IMR-90 (cell line): ENCODE measurements at regions not wholly inside any gene's neighbourhood (a gene's known extent, or its start where the extent isn't known, plus 50 kb on each side); places are given as distances from the start of the nearest gene placed in this dataset.

Experiments
- ATAC-seq: fragments of 200-7000 bp; cut with Tn5 transposase; 2 replicates; pipeline ENCODE4 v1.9.1; 2020; ENCODE audit warnings: low read depth, mild to moderate bottlenecking, moderate library complexity
- BruUV-seq: library from RNA; stranded (reverse); fragments of 400-500 nt; replicated peaks from 2 replicates; lab custom pipeline; 2021; lab: Mats Ljungman, UMichigan
- CTCF ChIA-PET: fragments of 300-600 bp; formaldehyde crosslinking; extraction: SDS; loops from one replicate; lab custom pipeline; 2021; ENCODE audit warnings: antibody characterized with exemption; lab: Yijun Ruan, JAX
- POLR2A ChIA-PET: fragments of 300-600 bp; sonication (Branson Sonifier 250); formaldehyde crosslinking; loops from one replicate; lab custom pipeline; 2022; ENCODE audit warnings: antibody characterized with exemption; ENCODE audit not compliant: unreplicated experiment; lab: Charles Lee
- DNase-seq: peaks from one replicate; pipeline ENCODE4 v3.0.0; 2013
- H2AFZ ChIP-seq: replicated peaks from 2 replicates; pipeline ENCODE3; 2013; ENCODE audit warnings: low read length, mild to moderate bottlenecking; ENCODE audit not compliant: poor library complexity
- H2AK5ac ChIP-seq: 2 replicates; pipeline ENCODE4 v1.6.1; 2013; ENCODE audit warnings: low read depth, low read length, inconsistent platforms
- H2AK9ac ChIP-seq: replicated peaks from 2 replicates; pipeline ENCODE3; 2013; ENCODE audit warnings: mild to moderate bottlenecking, low read depth, low read length, moderate library complexity; ENCODE audit not compliant: poor library complexity
- H2BK120ac ChIP-seq: 2 replicates; pipeline ENCODE4 v1.6.1; 2013; ENCODE audit warnings: low read depth, low read length, inconsistent platforms
- H2BK15ac ChIP-seq: 3 replicates; pipeline ENCODE4 v1.6.1; 2013; ENCODE audit warnings: low read depth, low read length, inconsistent platforms
- H2BK20ac ChIP-seq: 2 replicates; pipeline ENCODE4 v1.6.1; 2013; ENCODE audit warnings: low read depth, mild to moderate bottlenecking, inconsistent platforms, low read length, moderate library complexity
- H2BK5ac ChIP-seq: 2 replicates; pipeline ENCODE4 v1.6.1; 2013; ENCODE audit warnings: mild to moderate bottlenecking, low read depth, low read length, inconsistent platforms; ENCODE audit not compliant: poor library complexity, severe bottlenecking
- H3K14ac ChIP-seq: replicated peaks from 2 replicates; pipeline ENCODE4 v1.6.1; 2013; ENCODE audit warnings: low read depth, low read length, inconsistent platforms
- H3K18ac ChIP-seq: 2 replicates; pipeline ENCODE4 v1.6.1; 2013; ENCODE audit warnings: low read depth, low read length, control low read depth
- H3K23ac ChIP-seq: 2 replicates; pipeline ENCODE4 v1.6.1; 2013; ENCODE audit warnings: low read depth, low read length, inconsistent platforms
- H3K27ac ChIP-seq: 2 replicates; pipeline ENCODE4 v1.5.1; 2013; ENCODE audit warnings: mild to moderate bottlenecking, control low read depth, low read length; ENCODE audit not compliant: insufficient read depth
- H3K27me3 ChIP-seq: 2 replicates; pipeline ENCODE4 v1.6.1; 2013; ENCODE audit warnings: low read length; ENCODE audit not compliant: control insufficient read depth, insufficient read depth
- H3K36me3 ChIP-seq: 2 replicates; pipeline ENCODE4 v1.6.1; 2013; ENCODE audit warnings: low read length, mixed read lengths; ENCODE audit not compliant: control insufficient read depth, insufficient read depth
- H3K4ac ChIP-seq: 2 replicates; pipeline ENCODE4 v1.6.1; 2013; ENCODE audit warnings: low read depth, low read length, inconsistent platforms
- H3K4me1 ChIP-seq: 2 replicates; pipeline ENCODE4 v1.6.1; 2013; ENCODE audit warnings: low read length, mixed read lengths; ENCODE audit not compliant: control insufficient read depth, insufficient read depth
- H3K4me2 ChIP-seq: 2 replicates; pipeline ENCODE4 v1.6.1; 2013; ENCODE audit warnings: low read depth, mild to moderate bottlenecking, control low read depth, low read length, moderate library complexity
- H3K4me3 ChIP-seq: 2 replicates; pipeline ENCODE4 v1.5.1; 2013; ENCODE audit warnings: low read depth, mild to moderate bottlenecking, control low read depth, low read length, moderate library complexity; ENCODE audit not compliant: insufficient read depth
- H3K56ac ChIP-seq: 2 replicates; pipeline ENCODE4 v1.6.1; 2013; ENCODE audit warnings: low read length, inconsistent platforms; ENCODE audit not compliant: insufficient read depth; ENCODE audit errors: extremely low read depth
- H3K79me1 ChIP-seq, 2 experiments: 2 replicates each; pipeline ENCODE4 v1.6.1; 2013; ENCODE audit warnings: low read length in 2 of 2, inconsistent platforms in 1 of 2, low read depth in 1 of 2
- H3K9ac ChIP-seq: 2 replicates; pipeline ENCODE4 v1.6.1; 2013; ENCODE audit warnings: low read depth, low read length, control low read depth
- H3K9me1 ChIP-seq: 2 replicates; pipeline ENCODE4 v1.6.1; 2013; ENCODE audit warnings: low read length, inconsistent platforms; ENCODE audit not compliant: insufficient read depth
- H3K9me3 ChIP-seq: 2 replicates; pipeline ENCODE4 v1.6.1; 2013; ENCODE audit warnings: low read length; ENCODE audit not compliant: control insufficient read depth, insufficient read depth
- H4K20me1 ChIP-seq: 2 replicates; pipeline ENCODE4 v1.6.1; 2013; ENCODE audit warnings: low read length, inconsistent platforms; ENCODE audit not compliant: insufficient read depth
- H4K5ac ChIP-seq: 2 replicates; pipeline ENCODE4 v1.6.1; 2013; ENCODE audit warnings: mild to moderate bottlenecking, low read depth, low read length, control low read depth
- H4K8ac ChIP-seq, 2 experiments: 2 replicates each; pipeline ENCODE4 v1.6.1; 2013; ENCODE audit warnings: low read depth in 2 of 2, low read length in 2 of 2, control low read depth in 1 of 2, inconsistent platforms in 1 of 2
- H4K91ac ChIP-seq: 2 replicates; pipeline ENCODE4 v1.6.1; 2013; ENCODE audit warnings: low read depth, low read length, inconsistent platforms; ENCODE audit not compliant: insufficient read depth
- BHLHE40 ChIP-seq: fragments of 150-350 bp; IDR thresholded peaks from 2 replicates; pipeline ENCODE4 v1.6.1; 2016; ENCODE audit warnings: mild to moderate bottlenecking, low read depth, low read length
- CEBPB ChIP-seq: IDR thresholded peaks from 2 replicates; pipeline ENCODE4 v1.6.1; 2012; ENCODE audit warnings: low read depth, low read length, improper control_type of control experiment
- CHD1 ChIP-seq: IDR thresholded peaks from 2 replicates; pipeline ENCODE4 v1.6.1; 2012; ENCODE audit warnings: low read depth, low read length, improper control_type of control experiment
- CTCF ChIP-seq: conservative IDR thresholded peaks from 2 replicates; pipeline ENCODE4 v1.5.1; 2012; ENCODE audit warnings: mild to moderate bottlenecking, low read depth, low read length, improper control_type of control experiment
- ELK1 ChIP-seq: fragments of 150-350 bp; IDR thresholded peaks from 2 replicates; pipeline ENCODE4 v1.6.1; 2016; ENCODE audit warnings: low read depth, mild to moderate bottlenecking, low read length, moderate library complexity, borderline replicate concordance
- MAFK ChIP-seq: IDR thresholded peaks from 2 replicates; pipeline ENCODE4 v1.6.1; 2012; ENCODE audit warnings: low read depth, low read length, improper control_type of control experiment
- MXI1 ChIP-seq: IDR thresholded peaks from 2 replicates; pipeline ENCODE4 v1.6.1; 2012; ENCODE audit warnings: low read depth, mild to moderate bottlenecking, low read length, moderate library complexity, borderline replicate concordance
- NFE2L2 ChIP-seq: fragments of 150-350 bp; IDR thresholded peaks from 2 replicates; pipeline ENCODE4 v1.6.1; 2016; ENCODE audit warnings: low read depth, mild to moderate bottlenecking, low read length
- POLR2A ChIP-seq: IDR thresholded peaks from 2 replicates; pipeline ENCODE4 v1.6.1; 2012; ENCODE audit warnings: mild to moderate bottlenecking, low read depth, low read length
- RAD21 ChIP-seq: IDR thresholded peaks from 2 replicates; pipeline ENCODE4 v1.6.1; 2012; ENCODE audit warnings: low read length, improper control_type of control experiment
- RCOR1 ChIP-seq: IDR thresholded peaks from 2 replicates; pipeline ENCODE4 v1.6.1; 2012; ENCODE audit warnings: mild to moderate bottlenecking, low read length, improper control_type of control experiment; ENCODE audit not compliant: insufficient replicate concordance
- RFX5 ChIP-seq: IDR thresholded peaks from 2 replicates; pipeline ENCODE4 v1.8.0; 2012; ENCODE audit warnings: low read depth, mild to moderate bottlenecking, low read length, moderate library complexity
- SMC3 ChIP-seq: fragments of 150-350 bp; IDR thresholded peaks from 2 replicates; pipeline ENCODE4 v1.6.1; 2016; ENCODE audit warnings: low read depth, mild to moderate bottlenecking, antibody characterized with exemption, low read length, moderate library complexity
- WGBS, 2 experiments: methylation state at CpG; one replicate each; pipeline versions ENCODE4 v1.1.5 to v1.1.7; 2013; ENCODE audit warnings: missing lambda C conversion rate in 2 of 2; ENCODE audit not compliant: insufficient read length in 1 of 2; ENCODE audit errors: extremely low coverage in 2 of 2; 5-methylcytosine and 5-hydroxymethylcytosine counted together
- dilution Hi-C: fragments of 300-500 bp; cut with HindIII; formaldehyde crosslinking; loops from one replicate; pipeline ENCODE4 v1.14.3; 2018; ENCODE audit warnings: low sequenced_read_pairs; ENCODE audit not compliant: unreplicated experiment
- in situ Hi-C: fragments of 300-500 bp; cut with MboI; formaldehyde crosslinking; loops from 3 replicates; pipeline ENCODE4 v1.14.3; 2019; ENCODE audit warnings: low sequenced_read_pairs, inconsistent platforms, mixed read lengths
- intact Hi-C: fragments of 100-400 bp; cut with micrococcal nuclease; formaldehyde crosslinking; loops from 2 replicates; pipeline ENCODE4 v1.10.0; 2022

GRCh38 chr13:44735806-44736205 is 159.7 kb upstream of the TSC22D1 start:
- Histone ChIP-seq H3K27ac (no peak overlapping the region), H2BK20ac (no peak overlapping the region), H2AK5ac (no peak overlapping the region), H3K56ac (no peak overlapping the region), H4K91ac (no peak overlapping the region), H3K27me3 (no peaks in the 10 kb centered on the region), H4K5ac (no peak overlapping the region), H2BK15ac (no peak overlapping the region), H3K9ac (no peak overlapping the region), H3K18ac (no peak overlapping the region), H2AK9ac (no peak overlapping the region), H4K20me1 (no peaks in the 10 kb centered on the region), H3K14ac (no peak overlapping the region), H3K79me1 (no peaks in the 10 kb centered on the region), H3K9me3 (no peaks in the 10 kb centered on the region; the same call in 1 of the 2 replicates), H2AFZ (no peak overlapping the region), H3K36me3 (no peaks in the 10 kb centered on the region), H3K23ac (no peak overlapping the region), H4K8ac (no peak overlapping the region), H3K4ac (no peak overlapping the region), H3K4me2 (no peak overlapping the region), H2BK5ac (no peak overlapping the region), H3K4me1 (peaks cover 7% of the 10 kb centered on the region), H2BK120ac (no peak overlapping the region), H3K4me3 (no peak overlapping the region), H3K9me1 (peaks cover 3% of the 10 kb centered on the region)
- intact Hi-C loops (no loop called here), dilution Hi-C loops (no loop called here), in situ Hi-C loops (no loop called here)
- ChIA-PET POLR2A (no interaction called here), CTCF (no interaction called here)
- no peak for DNase-seq
- WGBS, 2 experiments, result no CpG with 5 or more reads among the region's 4 CpGs
- TF ChIP-seq POLR2A (no peak), ELK1 (no peak), BHLHE40 (no peak), CEBPB (no peak), SMC3 (no peak), CTCF (no peak), RCOR1 (no peak), RAD21 (no peak), MAFK (no peak), RFX5 (no peak), NFE2L2 (no peak), CHD1 (no peak), MXI1 (no peak)
- no peak for ATAC-seq
- BruUV-seq, result no TSS peak
